ENCODE measurements at regions not wholly inside any gene's neighbourhood (a gene's known extent, or its start where the extent isn't known, plus 50 kb on each side); places are given as distances from the start of the nearest gene placed in this dataset.

- DNase-seq (ENCODE audit: low read depth) = no peak
These were observed 305.7 kb upstream of the NRIP1 start for GRCh38 chr21:15370462-15370975.

GRCh38 chr21:15373941-15374340 lies 309.1 kb upstream of the NRIP1 start:
- no peak for DNase-seq (ENCODE audit: low read depth)

DNA sequence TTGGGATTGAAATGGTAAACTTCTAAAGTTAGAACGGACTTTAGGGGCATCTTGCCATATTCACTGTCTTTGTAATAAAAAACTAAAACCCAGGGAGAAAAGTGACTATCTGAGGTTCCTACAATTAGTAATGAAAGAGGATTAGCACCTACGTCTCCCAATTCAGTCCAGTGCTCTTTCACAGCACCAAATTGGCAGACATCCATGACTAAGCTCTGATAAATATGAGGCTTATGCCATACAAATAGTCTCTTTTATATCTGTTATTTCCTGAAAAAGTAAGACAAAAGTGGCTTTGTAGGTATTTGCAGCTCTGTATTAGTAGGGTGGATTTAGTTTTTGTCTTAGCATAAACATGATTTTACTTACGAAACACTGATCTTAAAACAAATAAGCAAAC lies 315.0 kb upstream of the NRIP1 start:
- DNase-seq (ENCODE audit: low read depth) = no peak

GRCh38 chr21:15383588-15383987 lies 318.8 kb upstream of the NRIP1 start:
- DNase-seq (ENCODE audit: low read depth) = no peak

GRCh38 chr21:15390049-15390448 lies 325.2 kb upstream of the NRIP1 start:
- DNase-seq (ENCODE audit: low read depth) = no peak

DNA sequence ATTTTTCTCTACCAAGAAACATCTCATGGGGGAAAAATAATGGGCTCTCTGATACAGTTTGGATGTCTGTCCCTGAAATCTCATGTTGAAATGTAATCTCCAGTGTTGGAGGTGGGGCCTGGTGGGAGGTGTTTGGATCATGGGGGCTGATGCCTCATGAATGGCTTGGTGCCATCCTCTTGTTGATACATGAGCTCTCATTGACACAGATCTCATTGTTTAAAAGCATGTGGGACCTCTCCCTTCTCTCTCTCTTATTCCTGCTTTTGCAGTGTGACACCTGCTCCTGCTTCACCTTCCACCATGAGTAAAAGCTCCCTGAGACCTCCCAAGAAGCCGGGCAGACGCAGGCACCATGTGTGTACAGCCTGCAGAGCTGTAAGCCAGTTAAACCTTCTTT lies 332.5 kb upstream of the NRIP1 start:
- no peak for DNase-seq (ENCODE audit: low read depth)

GRCh38 chr21:15400905-15401304 lies 328.9 kb upstream of the USP25 start:
- no peak for DNase-seq (ENCODE audit: low read depth)

- no peak for DNase-seq (ENCODE audit: low read depth)
These were observed 328.5 kb upstream of the USP25 start for GRCh38 chr21:15401331-15401730.

DNA sequence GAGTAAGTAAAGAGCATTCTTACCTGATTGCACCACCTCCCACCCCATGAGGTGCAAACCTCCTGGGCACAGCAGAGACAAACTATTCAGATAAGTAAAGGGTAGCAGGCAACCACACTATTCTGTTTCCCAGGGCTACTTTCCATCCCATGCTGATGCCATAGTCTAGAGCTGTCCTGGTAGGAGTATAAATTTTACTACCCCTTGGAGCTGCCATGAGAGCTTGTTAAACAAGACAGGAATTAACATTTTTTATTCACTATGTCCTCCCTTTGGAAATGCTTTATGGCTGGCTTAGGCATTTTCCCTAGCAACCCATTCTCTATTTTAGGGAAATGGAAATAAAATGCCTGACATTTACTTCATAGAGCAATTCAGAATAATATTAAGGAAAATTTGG lies 324.6 kb upstream of the USP25 start:
- no peak for DNase-seq (ENCODE audit: low read depth)

GRCh38 chr21:15406791-15407190 lies 323.0 kb upstream of the USP25 start:
- DNase-seq (ENCODE audit: low read depth) = no peak

DNA sequence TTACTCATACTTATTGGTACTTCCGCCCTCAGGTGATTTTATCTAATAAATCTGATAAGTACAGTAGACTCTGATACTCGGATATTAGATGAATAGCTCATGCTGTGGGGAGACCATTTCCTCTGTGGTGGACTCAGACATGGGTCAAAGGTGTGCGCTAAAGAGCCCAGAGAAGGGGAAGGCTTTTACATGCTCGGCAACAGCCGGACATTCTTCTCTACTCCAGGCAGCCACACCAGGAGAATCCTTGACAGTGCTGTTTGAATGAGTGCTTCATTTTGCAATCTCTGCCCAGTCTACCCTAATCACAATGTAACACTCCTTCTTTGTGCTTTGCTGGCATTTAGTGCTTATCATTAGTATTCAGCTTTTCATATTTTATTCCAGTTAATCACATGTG lies 322.2 kb upstream of the USP25 start:
- DNase-seq (ENCODE audit: low read depth) = no peak

DNA sequence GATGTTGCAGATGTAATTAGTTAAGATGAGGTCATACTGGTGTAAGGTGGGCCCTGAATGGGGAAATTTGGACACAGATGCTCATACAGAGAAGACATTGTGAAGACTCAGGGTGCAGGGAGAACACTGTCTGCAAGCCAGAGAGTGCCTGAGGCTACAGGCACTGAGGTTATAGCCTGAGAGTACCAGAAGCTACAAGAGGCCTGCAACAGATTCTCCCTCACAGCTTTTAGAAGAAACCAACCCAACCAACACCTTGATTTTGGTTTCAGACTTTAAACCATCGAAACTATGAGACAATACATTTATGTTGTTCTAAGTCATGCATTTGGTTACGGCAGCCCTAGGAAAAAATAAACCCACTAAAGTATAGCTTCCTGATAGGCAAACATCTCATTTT lies 321.7 kb upstream of the USP25 start:
- DNase-seq (ENCODE audit: low read depth) = no peak

GRCh38 chr21:15409031-15409430 lies 320.8 kb upstream of the USP25 start:
- no peak for DNase-seq (ENCODE audit: low read depth)

DNA sequence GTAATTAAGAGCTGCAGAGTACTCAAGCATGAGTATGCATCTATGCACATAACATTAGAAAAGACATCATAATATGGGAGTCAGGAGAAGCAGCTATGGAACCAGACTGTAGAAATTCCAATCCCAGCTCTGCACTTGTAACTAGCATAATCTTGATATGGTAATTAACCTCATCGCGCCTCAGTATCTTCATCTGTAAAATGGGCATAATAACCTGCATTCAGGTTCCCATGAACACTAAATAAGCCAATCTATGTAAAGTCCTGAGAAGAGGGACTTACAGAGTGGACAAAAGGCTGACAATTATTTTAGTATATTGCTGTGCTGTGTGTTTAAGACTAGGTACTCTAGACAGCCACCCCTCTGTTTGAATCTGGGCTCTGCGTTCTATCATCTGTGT lies 318.9 kb upstream of the USP25 start:
- DNase-seq (ENCODE audit: low read depth) = no peak

GRCh38 chr21:15414057-15414456 lies 315.7 kb upstream of the USP25 start:
- DNase-seq (ENCODE audit: low read depth) = no peak

DNA sequence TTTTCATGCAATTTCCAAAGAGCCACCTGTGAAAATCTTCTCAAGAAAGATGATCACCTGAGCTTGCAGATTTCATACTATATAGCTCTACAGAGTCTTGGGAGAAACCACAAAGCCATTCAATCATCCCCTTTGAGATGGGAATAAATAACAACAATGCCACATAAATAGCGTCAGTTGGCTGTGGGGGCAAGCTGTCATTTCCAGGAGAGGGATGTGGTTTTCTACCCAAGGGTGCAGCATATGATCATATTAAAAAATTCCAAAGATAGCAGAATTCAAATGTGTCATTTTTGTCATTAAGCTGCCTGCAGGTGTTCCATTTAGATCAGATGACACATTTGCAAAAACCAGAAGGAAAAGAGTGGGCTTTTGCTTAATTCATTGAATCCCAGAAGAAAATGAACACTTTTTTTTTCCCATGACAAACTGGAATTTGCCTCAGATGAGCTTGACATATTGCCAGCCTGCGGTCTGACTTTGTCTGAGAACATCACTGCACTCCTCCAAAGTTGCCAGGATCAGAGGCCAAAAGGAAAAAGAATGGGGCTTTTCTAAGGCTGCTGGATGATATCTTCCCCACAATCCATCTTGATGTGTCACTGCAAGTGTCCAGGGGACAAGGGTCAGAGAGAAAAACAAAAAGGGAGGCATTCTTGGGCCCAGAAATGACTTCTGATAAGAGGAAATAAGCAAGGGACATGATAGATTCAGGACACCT lies 314.1 kb upstream of the USP25 start:
- no peak for DNase-seq (ENCODE audit: low read depth)

- DNase-seq (ENCODE audit: low read depth) = no peak
These were observed 308.3 kb upstream of the USP25 start for GRCh38 chr21:15421441-15421881.

GRCh38 chr21:15421947-15422346 lies 307.8 kb upstream of the USP25 start:
- DNase-seq (ENCODE audit: low read depth) = no peak

DNA sequence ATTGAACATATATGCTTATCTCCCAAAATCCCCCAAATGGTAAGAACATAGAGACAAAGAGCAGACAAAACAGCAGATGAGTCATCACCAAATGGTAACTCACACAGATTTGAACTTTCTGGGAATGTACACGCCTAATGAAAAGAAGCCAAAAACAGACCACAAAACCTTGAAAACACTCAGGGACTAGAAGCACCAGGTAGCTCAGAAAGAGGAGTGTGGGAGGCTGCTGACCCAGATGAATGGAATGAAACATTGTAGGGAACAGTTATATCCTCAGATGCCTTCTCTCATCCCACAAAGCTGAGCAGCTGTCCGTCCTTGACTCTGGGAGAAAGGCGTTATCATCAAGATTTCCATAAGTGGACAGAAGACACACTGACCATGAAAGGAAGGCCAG lies 307.0 kb upstream of the USP25 start:
- no peak for DNase-seq (ENCODE audit: low read depth)

DNA sequence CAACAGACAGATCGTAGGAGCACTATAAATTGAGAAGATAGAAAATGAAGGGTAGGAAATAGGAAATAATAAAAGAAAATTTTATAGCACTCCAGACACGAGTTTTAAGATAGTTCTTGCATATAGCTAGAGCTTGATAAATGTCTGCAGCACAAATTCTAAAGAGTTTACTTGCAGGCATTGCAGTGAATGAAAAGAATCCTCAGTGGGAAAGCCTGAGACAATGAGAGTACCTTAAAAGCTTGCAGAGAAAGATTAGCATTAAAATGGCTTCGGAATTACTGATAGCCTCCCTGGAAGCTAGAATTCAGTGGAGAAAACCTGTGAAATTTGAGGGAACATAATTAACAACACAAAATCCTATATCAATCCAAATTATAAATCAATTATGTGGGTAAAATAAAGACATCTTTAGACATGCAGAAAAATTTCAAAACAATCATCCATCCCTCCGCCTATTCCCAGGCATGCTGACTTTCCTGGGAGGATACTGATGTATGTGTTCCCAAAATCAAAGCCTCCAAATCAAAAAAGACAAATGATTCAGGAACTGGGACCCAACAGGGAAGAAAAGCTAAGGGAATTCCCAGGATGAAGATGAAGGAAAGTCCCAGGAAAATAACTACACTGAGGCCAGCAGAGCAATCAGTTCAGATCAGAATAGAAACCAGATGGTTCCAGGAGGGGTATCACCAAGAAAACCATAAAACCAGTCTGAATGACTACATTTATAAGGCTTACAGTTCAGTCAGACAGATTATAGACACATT lies 305.9 kb upstream of the USP25 start:
- DNase-seq (ENCODE audit: low read depth) = no peak

DNA sequence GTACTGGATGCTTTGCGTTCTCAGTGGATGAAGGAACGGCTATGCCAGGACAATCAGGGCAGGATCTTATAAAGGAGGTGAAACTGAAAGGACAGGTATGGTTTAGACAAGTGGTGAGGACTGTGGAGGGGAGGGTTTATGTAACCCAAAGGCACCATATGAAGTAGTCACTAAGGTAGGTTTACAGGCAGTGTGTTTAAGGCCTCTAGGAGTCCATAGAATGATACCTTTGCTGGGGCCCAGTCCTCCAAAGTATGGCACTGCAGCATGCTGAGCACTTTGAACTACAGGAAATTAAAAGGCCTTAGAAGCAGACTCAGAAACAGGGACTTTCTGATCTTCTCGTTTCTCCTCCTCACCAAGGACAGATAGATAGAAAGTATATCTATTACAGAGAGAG lies 304.7 kb upstream of the USP25 start:
- DNase-seq (ENCODE audit: low read depth) = no peak

DNA sequence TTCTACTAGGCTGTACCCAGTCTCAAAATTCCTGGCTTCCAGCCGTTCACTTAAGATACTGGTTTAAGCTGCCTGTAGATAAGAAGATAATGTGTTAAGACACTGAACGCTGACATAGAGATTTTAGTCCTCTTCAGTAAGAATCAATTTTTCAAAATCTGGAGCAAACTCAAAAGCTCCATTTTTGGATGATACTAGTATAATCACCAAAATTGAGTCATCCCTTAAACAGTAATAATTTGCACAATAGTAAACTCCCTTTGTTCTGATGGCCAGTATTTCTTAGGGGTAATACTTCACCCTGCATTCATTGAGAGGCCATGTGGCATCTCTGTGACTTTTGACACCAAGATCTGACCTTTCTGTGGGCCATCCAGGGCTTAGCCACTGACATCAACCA lies 299.8 kb upstream of the USP25 start:
- no peak for DNase-seq (ENCODE audit: low read depth)

GRCh38 chr21:15430577-15430976 lies 299.2 kb upstream of the USP25 start:
- no peak for DNase-seq (ENCODE audit: low read depth)

- DNase-seq (ENCODE audit: low read depth) = no peak
These were observed 298.7 kb upstream of the USP25 start for GRCh38 chr21:15431053-15431452.
